GM19463 (cell line): ENCODE measurements at regions not wholly inside any gene's neighbourhood (a gene's known extent, or its start where the extent isn't known, plus 50 kb on each side); places are given as distances from the start of the nearest gene placed in this dataset.

Source experiments
- ATAC-seq: cut with Tn5 transposase; IDR thresholded peaks from one replicate; pipeline ENCODE4 v1.9.1; 2021; ENCODE audit warnings: mild to moderate bottlenecking, moderate library complexity; ENCODE audit not compliant: unreplicated experiment

DNA sequence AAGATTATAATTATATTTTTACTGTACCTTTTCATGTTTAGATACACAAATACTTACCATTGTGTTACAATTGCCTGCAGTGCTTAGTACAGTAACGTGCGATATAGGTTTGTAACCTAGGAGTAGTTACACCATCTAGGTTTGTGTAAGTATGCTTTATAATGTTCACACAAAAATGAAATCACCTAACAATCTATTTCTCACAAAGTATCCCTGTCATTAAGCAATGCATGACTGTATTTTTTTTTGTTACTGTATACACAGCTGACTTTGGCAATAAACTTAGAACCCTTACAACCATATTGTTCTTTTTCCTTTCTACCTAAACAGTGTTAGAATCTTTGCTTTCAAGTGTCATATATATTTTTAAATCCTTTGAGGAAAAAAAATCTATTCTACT is 303.0 kb upstream of the E2F7 start:
- no peak for ATAC-seq

DNA sequence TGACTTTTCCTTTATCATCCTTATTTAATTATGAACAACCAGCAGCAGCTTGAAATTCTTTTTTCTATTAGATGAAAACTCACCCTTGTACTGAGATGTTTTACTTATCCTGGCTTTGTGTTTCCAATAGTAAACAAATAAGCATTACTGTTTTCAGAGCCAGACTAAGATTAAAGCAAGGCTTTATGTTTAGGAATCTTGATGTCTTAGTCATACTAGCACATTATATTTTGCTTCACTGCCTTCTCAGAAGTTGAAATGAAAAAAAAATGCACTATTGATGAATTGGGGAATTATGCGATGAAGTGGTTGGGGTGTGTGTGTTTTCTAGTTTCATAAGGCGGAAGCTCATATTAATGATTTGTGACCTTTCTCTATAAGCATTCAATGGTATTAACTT is 301.2 kb upstream of the E2F7 start:
- no peak for ATAC-seq

DNA sequence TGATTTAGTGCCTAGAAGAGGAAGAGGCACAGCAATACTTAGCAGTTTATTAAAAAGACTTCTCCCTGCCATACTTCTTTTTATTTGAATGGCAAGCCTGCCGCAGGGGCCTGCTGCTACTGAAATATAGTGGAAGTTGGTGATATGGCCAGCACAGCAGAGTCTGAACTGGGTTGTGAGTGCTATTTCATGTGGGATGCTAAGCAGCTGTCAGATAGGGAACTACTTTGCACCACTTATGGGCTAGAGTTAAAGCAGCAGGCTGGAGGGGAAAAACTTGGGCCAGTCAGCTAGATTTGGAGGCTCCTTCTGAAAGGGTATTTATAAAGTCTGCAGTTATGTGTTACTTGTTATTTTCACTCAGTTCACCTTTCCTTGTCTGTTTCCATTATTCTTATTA is 299.0 kb upstream of the E2F7 start:
- ATAC-seq: no peak

DNA sequence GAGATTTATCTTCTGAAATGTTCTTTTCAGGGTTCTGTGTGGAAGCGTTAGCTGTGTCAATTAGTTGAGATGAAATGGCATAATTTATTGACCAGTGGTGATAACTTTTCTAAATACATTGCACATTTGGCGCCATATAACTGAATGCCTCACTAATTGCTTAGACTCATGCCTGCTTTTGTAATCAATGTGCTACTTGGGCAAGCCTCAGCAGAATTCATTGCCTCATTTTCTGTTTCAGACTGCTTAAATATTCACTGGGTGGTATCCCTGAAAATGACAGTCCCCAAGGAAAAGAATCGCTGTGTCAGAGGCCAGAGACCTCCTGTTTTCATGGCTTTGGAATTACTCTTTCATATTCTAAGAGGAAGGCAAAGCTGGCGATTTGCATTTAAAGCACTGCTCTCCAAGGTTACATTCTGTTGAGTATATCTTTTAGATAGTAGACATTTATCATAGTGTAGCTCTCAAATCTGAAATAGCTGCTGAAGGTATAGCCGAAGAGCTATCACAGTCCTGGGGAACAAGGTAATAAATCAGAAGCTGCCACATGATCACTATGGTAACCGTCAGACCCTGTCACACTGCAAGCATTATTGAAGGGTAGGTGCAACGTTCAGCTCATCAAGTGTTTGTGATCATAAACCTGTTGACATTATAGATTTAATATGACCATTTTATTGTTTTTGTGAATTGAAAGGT is 297.3 kb upstream of the E2F7 start:
- ATAC-seq: no peak

DNA sequence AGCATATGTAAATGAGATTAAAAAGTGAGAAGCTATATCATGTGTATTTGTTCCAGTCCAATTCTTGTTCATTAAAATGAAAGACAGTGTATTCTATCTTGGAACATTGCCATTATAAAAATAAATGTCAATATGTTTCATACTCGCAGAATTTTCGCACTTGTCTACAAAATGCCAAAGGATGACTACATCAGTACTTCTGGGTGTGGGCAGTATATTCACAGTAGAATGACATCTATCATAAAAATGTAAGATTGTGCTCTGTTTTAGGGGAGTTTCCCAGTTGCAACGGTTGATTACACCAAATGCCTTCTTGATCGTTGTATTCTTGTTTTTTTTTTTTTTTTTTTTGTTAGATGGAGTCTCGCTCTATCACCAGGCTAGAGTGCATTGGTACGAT is 292.3 kb upstream of the E2F7 start:
- ATAC-seq: no peak

DNA sequence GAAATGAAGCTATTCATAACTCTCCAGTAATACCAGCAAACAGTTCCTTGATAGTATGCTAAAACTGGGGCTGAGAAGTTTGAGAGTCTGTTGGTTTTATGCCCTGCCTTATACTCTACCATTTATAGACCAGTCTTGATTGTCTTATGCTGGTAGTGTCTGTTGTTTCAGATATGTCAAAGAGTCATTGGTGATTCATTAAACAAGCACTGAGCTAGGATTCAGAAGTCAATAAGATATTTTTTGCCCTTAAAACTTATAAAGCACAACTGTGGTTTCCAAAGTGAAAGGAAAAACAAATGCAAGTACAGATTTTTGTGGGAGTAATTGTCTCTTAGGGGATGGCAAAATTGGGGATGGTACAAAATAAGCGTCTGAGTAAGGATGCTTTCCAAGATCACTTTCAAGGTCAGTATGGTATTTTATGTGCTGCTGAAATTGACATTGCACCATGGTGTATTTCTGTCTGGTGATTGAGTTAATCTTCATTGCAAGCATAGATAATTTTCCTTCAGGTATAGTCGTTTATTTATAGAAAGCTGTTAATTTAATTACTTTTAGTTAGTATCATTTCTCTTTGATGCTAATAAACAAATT is 289.5 kb upstream of the E2F7 start:
- ATAC-seq: no peak

- ATAC-seq: no peak
Observed at GRCh38 chr12:77352946-77353345, 287.6 kb upstream of the E2F7 start.

DNA sequence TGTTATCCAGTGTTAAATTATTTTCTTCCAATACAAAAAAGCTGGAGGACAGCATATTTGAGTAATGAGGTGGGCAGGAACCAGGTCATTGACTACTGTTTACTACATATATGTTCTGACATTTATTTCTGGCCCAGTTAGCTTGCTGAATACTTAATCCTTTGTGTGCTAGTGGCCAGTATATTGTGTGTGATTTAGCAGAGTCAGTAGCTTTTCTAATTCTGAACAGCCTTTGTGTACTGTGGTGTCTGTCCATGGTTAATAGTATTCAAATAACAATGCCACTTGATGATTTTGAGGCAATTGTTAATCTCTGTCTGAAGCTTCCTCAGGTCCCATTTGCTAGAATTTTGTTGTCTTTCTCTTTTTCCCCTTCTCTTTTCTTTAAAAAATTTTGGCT is 286.5 kb upstream of the E2F7 start:
- no peak for ATAC-seq

DNA sequence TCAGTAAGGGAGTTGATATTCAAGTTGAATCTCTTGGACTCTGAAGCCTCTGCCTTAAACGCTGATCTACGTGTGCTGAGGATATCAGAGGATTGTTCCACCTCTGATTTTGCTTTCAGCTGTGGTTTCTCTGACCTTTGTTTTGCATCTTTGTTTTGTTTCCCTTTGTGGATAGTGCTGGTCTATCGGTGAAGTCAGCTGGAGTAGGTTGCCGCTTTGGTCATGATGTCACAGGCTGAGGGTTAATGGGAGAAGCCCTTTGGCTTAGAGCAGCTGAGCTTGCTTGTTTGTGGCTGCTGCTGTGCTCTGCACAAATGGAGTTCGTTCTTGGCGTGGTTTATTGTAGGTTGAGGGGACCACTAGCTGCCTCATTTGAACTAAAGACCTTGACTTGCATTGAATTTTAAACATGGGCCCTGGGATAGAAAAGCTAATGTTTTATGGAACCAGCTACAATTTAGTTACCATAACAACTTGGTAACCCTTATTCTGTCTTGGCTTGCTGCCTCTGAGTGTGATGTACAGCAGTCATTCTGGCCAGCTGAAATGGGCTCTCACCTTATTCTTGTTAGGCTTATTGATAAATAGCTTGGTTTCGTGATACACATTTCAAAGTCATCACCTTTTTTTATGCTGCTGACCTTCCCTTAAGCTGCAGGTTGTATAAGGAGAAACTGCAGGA is 284.5 kb upstream of the E2F7 start:
- ATAC-seq: no peak

GRCh38 chr12:77347017-77347416 is 281.6 kb upstream of the E2F7 start:
- ATAC-seq: no peak

DNA sequence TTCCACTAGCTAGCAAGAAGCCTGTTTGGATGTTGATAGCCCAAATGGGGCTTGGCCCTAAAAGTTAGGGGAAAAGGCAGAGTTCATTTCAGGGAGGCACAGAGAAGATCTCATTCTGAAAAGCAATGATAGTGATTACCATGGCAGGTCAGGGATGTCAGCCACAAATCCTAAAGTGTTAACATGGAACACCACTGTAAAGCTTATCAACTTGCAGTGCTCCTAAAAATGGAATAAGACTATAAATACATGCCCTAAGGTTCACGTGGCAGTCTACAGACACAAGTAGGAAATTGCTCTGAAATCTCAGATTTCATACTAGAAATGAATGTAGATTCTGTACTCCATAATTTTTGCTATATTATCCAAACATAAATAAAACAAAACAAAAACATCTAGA is 280.0 kb upstream of the E2F7 start:
- no peak for ATAC-seq

DNA sequence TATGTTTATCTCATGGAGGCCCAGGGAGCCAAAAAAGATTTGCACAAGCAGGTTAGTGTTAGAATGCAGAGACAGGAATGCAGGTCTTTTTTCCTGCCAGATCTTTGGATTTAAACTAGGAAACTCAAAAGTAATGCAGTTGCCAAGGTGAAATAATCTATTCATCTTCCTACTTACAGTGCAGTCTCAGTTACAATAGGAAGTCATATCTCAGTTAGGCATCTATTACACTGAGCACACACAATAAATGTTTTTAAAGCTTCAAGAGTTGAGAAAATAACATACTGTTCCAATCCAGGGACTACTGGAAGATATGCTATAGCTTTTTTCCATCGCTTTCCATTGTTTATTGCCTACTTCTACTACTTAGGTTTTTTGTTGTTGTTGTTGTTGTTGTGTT is 279.3 kb upstream of the E2F7 start:
- no peak for ATAC-seq

DNA sequence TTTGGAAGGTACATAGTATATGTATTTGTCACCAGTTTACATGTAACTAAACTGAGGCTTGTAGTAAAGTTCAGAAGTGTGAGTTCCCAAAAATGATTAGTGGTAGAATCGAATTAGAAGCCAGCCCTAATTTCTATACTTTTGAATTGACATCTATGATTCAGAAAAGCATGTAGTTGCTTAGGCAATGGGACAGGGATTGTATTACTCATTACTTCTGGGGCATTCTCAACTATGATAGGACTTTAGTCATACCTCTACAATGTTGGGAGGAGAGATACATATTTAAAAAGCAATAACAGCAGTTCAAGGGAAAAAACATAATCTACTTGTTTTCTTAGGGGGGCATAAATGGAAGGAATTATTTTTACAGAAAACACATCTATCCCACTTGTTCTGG is 277.9 kb upstream of the E2F7 start:
- ATAC-seq: no peak

GRCh38 chr12:77342253-77342652 is 276.9 kb upstream of the E2F7 start:
- ATAC-seq: no peak

GRCh38 chr12:77339610-77340009 is 274.2 kb upstream of the E2F7 start:
- no peak for ATAC-seq

DNA sequence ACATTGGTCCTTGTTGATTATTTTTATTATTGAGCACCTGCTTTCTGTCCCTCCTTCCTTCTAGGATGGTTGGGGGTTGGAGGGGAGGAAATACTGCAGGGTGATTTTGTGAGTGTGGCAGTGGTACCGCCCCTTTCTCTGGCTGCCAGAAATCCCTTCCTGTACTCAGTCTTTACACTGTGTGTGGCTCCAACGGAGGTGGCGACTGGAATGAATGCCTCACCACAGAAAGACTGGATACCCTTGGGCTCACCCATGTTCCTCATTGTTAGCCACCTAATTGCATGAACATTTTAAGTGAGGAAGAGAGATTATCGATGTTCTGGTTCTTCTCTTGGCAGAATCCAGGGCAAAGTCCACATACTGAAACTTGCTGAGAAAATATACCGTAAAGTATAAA is 272.0 kb upstream of the E2F7 start:
- ATAC-seq: no peak

- no peak for ATAC-seq
Observed at GRCh38 chr12:77334806-77335205, 269.4 kb upstream of the E2F7 start.

DNA sequence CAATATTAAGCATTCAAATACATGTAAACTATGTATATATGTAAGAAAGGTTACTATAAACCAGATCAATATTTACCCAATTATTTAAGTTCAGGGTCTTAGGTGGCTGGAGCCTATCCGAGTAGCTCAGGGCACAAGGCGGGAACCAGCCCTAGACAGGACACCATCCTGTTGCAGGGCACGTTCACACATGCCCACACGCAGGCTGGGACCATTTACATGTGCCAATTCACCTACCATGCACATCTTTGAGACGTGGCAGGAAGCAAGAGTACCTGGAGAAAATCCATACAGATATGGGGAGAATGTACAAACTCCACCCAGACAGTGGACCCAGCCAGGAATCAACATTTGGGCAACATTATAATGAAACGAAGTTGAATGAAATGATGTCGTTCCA is 263.0 kb upstream of the E2F7 start:
- no peak for ATAC-seq

DNA sequence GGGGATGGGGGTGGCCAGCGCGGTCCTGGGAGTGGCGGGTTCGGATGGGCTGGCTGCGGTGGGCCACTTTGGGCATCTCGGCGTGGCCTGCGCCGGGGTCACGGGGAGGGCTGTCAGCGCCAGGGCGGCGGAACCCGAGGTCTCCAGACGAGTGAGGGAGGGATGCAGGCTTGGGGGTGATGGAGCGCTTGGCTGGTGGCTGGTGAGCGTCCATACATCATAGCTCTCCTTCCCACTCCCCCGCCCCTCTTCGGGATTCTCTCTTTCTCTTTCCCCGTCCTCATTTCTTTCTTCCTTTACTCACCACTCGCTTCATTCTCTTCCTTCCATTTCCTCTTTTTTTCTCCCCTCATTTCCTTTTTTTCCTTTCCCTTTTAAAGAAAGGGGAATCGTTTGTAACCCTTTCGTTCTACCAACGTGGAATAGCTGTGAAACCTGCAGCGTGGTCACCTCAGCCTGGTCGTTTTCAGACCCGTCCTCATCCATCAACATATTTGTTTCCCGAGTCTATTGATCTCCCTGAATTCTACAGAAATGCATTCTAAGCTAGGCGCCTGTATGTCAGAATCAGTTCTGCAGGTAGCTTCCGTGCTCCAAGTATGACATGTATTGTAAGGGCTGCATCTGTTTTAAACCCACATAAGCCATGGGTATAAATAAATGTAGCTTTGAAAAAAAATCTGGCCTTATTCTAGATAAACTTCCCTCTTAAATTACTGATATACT is 260.3 kb upstream of the E2F7 start:
- no peak for ATAC-seq

DNA sequence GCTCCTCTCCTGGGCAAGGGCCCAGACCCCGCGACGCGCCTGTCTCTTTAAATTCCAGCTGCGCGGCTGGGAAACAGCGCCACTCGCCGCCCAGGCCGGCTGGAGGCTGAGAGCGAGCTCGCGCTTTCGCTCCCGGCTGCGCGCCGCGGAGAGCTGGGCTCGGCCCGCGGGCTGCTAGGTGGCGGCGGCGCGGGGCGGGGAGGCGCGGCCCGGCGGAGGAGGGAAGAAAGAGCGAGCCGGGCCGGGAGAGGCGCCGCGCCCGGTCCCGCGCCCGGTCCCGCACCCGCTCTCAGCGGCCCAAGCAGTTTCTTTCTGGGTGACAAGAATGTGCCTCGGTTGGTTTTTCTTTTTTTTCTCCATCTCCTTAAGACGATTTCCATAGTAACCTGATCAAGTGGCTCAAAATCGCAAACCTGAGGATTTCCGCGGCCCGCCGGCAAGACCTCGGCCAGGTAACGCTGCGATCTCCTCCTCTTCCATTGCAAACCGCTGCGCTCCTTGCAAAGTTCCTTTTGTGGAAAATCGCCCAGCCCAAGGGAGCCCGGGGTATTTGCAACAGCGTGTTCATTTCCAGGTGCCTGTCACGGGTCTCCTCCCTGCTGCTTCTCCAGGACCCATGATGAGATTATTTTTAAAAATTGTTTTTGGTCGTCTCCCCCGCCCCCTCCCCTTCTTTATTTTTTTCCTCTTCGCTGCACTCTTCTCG is 259.5 kb upstream of the E2F7 start:
- peak; percentile 98 for ATAC-seq

GRCh38 chr12:77324416-77324762 is 259.0 kb upstream of the E2F7 start:
- ATAC-seq: no peak
